NCI-H82 (cell line): ENCODE measurements at regions not wholly inside any gene's neighbourhood (a gene's known extent, or its start where the extent isn't known, plus 50 kb on each side); places are given as distances from the start of the nearest gene placed in this dataset.

ENCODE experiments used
- DNase-seq: peaks from one replicate; lab custom pipeline; 2025; lab: John Stamatoyannopoulos, UW

GRCh38 chr4:24368801-24369200, 215.6 kb downstream of the DHX15 start:
- DNase-seq, result no peak

GRCh38 chr4:24364852-24365251, 219.5 kb downstream of the DHX15 start:
- no peak for DNase-seq

- no peak for DNase-seq
Observed at GRCh38 chr4:24364249-24364648, 220.1 kb downstream of the DHX15 start.

DNA sequence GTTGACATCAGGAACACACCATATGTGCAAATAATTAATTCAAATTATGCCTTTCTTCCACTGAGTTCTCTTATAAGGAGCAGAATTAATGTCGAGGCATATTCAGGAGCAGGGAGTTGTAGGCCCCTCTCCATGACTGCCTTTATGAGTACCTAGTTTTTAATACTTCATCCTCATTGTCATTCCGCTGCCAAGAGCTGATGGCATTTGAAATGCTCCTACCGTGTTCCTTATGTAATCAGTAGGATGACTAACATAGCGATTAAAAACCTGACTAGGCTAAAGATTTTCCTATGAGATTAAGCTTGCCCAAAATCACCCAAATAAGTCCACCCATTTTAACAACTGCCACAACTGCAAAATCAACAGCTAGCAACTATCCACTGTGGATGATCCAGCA, 220.6 kb downstream of the DHX15 start:
- no peak for DNase-seq

GRCh38 chr4:24352112-24352511, 232.2 kb downstream of the DHX15 start:
- DNase-seq, result no peak

DNA sequence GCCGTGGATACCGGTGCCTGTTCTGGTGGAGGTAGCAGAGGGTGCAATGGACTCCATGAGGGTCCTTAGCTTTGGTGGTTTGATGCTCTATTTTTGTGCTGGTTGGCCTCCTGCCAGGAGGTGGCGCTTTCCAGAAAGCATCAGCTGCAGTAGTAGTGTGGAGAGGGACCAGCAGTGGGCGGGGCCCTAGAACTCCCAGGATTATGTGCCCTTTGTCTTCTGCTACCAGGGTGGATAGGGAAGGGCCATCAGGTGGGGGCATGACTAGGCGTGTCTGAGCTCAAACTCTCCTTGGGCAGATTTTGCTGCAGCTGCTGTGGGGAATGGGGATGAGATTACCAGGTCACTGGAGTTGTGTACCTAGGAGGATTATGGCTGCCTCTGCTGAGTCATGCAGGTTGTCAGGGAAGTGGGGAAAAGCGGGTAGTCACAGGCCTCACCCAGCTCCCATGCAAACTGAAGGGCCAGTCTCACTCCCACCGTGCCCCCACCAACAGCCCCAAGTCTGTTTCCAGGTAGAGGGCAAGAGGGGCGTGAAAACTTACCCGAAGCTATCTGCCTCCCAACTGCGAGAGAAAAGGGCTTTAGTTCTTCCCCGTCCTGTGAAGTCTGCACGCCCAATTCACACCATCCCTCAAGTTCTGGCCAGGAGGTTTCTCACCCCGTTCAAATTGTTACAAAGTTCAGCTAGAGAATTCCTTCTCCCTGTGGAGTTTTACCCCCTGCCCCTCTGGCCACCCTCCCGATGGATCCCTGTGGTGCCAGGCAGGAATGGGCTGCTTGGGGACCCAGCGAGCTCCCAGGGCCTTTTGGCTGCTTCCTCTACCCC, 235.0 kb downstream of the DHX15 start:
- DNase-seq, result peak; percentile 66

DNA sequence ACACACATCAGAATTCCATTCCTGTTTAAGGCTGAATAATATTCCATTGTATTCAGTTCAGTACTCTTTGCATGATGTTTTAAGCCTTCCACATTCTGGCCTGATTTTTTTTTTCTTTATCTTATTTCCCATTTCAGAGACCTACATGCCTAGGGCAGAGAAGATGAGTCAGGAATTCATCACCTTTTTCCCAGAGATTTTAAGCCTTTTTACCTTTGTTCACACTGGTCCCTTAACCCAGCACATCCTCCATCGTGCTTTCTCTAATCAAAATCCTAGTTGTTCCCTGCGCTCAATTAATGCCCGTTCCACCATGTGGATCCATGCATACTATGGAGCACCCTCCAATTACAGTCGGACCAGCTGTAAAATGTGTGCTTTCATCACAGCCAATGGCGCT, 245.1 kb downstream of the DHX15 start:
- no peak for DNase-seq

GRCh38 chr4:24337451-24338190, 246.7 kb downstream of the DHX15 start:
- DNase-seq, result no peak

GRCh38 chr4:24335616-24336015, 248.7 kb downstream of the DHX15 start:
- no peak for DNase-seq

DNA sequence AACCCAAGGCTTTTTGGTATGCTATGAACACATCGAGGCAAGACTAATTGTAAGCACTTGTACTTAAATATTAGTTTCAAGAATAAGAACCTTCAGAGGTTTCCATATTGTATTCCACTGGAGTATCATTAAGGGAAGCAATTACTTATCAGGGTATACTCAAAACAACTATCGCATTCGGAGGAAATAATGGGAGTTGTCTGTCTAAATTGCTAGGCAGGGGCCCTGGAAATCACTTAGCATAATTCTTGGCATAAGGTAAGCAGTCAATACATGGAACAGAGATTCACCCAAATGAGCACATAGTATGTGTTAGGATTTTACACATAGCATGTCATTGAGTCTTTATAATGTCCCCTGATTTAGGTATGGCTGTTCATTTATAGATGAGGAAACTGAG, 249.4 kb downstream of the DHX15 start:
- no peak for DNase-seq

GRCh38 chr4:24330573-24330972, 253.8 kb downstream of the DHX15 start:
- no peak for DNase-seq

DNA sequence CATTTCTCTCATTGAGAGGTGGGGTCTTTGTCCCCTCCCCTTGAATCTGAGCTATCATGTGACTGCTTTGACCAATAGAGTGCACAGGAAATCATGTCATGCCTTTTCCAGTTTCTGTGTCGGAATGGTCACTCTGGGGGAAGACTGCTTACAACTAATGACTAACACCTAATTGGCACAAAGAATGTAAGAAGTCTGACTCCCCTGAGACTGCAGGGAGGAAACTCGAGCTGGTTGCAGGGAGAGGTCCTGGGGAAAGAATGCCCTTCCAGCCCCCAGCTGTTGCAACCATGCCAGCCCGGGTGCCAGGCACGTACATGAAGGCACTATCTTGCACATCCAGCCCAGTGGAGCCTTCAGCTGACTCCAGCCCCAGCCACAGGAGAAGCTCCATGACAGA, 254.2 kb downstream of the DHX15 start:
- DNase-seq, result no peak

DNA sequence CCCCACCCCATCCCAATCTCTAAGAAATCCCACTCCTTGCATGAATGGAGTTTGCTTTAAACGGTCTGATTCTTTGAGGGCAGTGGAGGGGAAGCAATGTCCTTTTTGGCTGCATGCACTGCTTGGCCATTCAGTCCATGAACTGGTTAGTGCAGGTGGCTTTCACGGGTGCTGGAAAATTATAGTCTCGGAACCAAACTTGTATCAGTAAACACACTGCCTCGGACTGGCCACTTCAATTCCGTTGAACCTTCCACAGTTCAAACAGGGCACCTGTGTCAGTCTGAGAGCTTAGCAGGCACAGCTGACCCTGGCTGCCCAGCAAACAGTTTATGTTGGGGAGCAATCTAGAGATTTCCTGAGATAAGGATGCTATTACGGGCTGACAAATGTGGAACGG, 255.6 kb downstream of the DHX15 start:
- no peak for DNase-seq

DNA sequence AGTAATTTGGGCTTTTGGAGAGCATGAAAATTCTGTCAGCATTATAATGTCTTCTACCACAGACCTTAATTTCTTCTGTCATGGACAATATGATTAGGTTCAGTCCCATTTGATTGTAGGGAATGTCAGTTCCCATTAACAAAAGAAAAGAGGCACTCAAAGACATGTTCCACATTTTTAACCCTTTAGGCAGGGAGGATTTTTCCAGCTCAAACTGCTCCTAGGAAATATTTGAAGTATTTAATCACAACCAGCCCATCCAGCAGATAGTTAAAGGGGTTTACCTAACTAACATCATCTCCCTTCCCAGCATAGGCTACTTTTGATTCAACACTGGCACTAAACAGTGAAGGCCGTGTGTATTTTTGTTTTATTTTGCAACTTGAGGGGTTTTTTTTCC, 256.0 kb downstream of the DHX15 start:
- no peak for DNase-seq

DNA sequence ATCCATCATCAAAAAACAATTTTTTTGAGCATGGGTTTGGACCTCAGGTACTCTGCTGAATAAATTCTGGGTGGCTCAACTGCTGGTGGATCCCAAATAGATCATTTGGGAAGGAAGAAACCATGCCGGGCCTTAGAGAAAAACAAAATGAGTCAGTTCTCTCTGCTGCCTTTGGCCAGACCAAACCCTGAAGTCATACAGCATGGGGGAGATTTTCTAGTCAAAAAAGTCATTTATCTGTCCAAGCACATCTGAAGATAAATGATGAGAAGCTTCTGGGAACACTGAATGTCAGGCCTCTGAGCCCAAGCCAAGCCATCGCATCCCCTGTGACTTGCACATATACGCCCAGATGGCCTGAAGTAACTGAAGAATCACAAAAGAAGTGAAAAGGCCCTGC, 261.4 kb downstream of the DHX15 start:
- no peak for DNase-seq

GRCh38 chr4:24322511-24322910, 261.8 kb downstream of the DHX15 start:
- DNase-seq, result no peak

DNA sequence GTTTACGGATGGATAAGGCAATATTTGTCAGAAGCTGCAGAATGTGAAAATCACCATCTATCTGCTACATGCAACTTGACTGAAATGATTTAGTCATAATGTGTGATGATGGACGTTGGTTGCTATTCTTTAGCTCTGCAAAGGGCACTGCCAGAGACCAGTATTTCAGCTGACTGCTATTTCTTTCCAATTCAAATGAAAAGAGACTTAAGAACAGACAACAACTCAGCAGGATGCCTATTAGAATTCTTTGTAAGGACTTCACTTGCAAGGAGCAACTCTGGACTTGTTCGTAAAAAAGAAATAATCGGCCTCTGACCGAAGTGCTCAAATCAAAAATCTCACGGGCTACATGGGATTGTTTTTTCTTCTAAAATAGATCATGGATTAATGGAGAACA, 262.7 kb downstream of the DHX15 start:
- no peak for DNase-seq

GRCh38 chr4:24321131-24321530, 263.2 kb downstream of the DHX15 start:
- DNase-seq, result no peak

DNA sequence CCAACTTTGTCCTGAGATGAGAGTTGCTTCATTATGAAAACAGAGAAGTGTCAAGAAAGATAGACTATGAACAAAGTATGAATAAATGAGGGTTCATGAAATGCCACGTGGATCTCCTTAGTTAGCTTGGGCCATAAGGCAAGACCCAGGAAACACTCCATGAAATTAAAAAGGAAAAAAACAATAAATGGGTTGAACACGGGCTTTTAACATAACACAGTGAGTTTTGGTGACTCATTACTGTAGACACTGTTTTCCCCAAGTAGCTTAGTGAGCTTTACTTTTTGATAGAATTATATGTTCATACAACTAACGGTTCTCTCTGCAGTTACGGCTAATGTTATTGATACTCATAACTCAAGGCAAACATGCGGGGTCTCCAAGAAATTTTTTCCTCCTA, 265.0 kb downstream of the DHX15 start:
- no peak for DNase-seq

DNA sequence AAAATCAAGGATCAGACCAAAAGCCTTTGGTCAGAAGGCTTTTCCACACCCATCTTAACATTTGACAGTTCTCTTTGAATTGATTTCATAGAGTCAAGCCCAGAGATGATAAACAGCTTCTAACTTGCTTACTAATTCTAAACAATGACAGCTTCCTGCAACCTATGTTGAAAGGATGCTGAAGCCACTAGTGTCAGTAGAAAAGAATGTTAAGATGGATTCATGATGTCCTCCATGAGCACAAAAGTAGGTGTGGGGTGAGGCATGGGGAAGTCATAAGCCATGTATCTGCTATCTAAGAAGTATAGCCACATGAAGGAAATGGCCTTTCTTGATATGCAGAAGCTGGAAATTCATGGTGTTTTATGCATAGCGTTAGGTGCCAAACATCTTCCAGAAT, 269.3 kb downstream of the DHX15 start:
- DNase-seq, result no peak

GRCh38 chr4:24312261-24312913, 272.0 kb downstream of the DHX15 start:
- no peak for DNase-seq

GRCh38 chr4:24303926-24304325, 280.4 kb downstream of the DHX15 start:
- DNase-seq, result no peak

DNA sequence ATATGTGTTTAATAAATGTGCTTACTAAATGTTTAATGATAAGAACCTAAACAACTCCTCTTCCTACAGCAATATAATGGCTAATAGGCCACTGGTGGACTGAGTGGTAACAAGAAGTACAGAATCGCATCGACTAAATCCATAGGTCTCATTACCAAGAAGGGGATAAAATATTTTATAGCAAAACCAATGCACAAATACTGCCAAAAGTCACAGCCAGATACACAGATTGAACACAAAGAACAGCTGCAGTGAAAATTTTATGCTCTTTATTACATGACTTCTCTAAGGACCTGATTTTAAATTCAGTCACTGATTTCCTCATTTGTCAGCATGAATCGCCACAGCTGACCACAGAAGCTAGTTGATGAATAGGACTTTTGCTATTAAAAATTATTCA, 285.4 kb downstream of the DHX15 start:
- no peak for DNase-seq
